ENCODE measurements at regions not wholly inside any gene's neighbourhood (a gene's known extent, or its start where the extent isn't known, plus 50 kb on each side); places are given as distances from the start of the nearest gene placed in this dataset.
"Not testable (repeated sequence)": the region's sequence is repeated elsewhere in the genome, so short reads cannot be mapped to it uniquely, and the experiment has no call there.

DNA sequence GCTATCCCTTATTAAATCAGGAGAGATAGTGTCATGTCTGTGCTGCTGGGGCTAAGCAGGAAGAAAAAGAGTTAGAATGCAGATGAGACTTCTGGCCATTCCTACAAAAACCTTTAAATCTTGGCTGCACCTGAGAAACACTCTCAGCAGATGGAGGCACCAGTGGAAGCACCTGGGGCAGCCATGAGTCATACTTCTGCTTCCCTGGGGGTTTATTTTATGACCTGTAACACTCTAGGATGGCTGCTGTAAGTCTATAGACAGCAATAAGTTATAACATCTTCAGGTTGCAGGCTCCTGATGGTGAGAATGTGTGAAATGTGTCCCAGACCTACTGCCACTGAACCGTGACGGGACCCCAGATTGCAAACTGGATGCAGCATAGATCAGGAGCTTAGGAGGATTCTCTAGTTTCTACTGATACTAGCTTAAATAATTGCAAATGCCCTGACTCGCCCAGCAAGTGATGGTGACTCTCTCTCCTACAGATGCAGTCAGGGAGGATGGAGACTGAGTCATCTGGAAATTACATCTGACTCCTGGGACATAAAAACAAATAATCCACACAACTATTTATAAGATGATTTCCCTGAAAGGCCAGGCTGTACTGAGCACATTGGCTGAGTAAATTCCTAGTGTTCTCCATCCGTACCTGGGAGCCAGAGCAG lies 479.2 kb downstream of the RPIA start:
- H3K36me3 ChIP-seq (ENCODE audit: insufficient read depth, low read length); H4K20me1 ChIP-seq (ENCODE audit: insufficient read depth, low read length); H2AFZ ChIP-seq (ENCODE audit: low read length); CTCF ChIA-PET (ENCODE audit: unreplicated experiment); H3K4me3 ChIP-seq (ENCODE audit: low read depth, low read length, poor library complexity, severe bottlenecking); H3K9me2 ChIP-seq (ENCODE audit: insufficient read depth, low read length); DNase-seq (ENCODE audit: low spot score); H3K4me1 ChIP-seq (ENCODE audit: insufficient read depth, low read length, poor library complexity, severe bottlenecking); H3K4me2 ChIP-seq (ENCODE audit: low read length); H3K9me3 ChIP-seq (ENCODE audit: low read length); BruUV-seq (replicated peaks); H3K79me2 ChIP-seq (ENCODE audit: insufficient read depth, low read depth, low read length); POLR2A ChIA-PET; H3K27ac ChIP-seq (ENCODE audit: low read depth, low read length, poor library complexity, severe bottlenecking); intact Hi-C loops (cut with micrococcal nuclease; ENCODE audit: unreplicated experiment): not testable (repeated sequence)

DNA sequence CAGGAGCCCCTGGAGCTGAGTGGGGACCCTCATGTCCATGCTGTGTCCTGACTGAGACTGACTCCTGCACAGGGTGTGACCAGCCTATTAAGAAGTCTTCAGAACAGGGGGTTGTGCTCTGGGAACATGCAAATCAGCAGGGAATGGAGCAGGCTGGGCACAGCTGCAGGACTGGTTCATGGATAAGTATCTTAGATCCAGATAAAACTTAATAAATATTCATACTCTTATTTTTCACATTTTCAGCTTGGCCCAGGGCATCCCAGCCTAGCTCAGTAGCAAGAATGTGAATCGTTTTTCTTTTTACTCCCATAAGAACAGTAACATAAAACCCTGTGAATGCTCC lies 479.7 kb downstream of the RPIA start:
- POLR2A ChIA-PET; CTCF ChIA-PET (ENCODE audit: unreplicated experiment); H3K9me2 ChIP-seq (ENCODE audit: insufficient read depth, low read length); H3K27ac ChIP-seq (ENCODE audit: low read depth, low read length, poor library complexity, severe bottlenecking); DNase-seq (ENCODE audit: low spot score); BruUV-seq (replicated peaks); H3K9me3 ChIP-seq (ENCODE audit: low read length); intact Hi-C loops (cut with micrococcal nuclease; ENCODE audit: unreplicated experiment); H3K79me2 ChIP-seq (ENCODE audit: insufficient read depth, low read depth, low read length); H2AFZ ChIP-seq (ENCODE audit: low read length); H3K4me3 ChIP-seq (ENCODE audit: low read depth, low read length, poor library complexity, severe bottlenecking); H3K36me3 ChIP-seq (ENCODE audit: insufficient read depth, low read length); H4K20me1 ChIP-seq (ENCODE audit: insufficient read depth, low read length); H3K4me2 ChIP-seq (ENCODE audit: low read length): not testable (repeated sequence)
- peaks cover 10% of the 10 kb centered on the region for H3K4me1 ChIP-seq (ENCODE audit: insufficient read depth, low read length, poor library complexity, severe bottlenecking)

DNA sequence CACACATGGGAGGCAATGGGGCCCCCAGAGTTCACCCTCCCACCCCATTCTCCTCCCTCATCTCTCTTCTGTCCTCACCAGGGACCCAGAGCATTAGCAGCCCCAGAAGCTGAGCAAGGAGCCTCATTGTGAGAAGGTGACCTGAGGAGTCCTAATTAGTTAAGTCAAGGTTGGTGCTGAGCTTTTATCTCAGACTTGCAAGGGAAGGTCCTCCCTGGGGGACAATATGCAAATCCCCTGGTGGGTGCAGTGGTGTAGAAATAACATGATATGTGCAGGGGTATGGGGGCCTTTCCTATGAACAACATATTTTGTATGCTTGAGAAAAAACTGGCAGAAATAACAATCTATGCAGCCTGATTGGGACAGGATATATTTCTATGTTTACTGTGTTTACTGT lies 485.5 kb downstream of the RPIA start:
- Histone ChIP-seq H3K27ac (ENCODE audit: low read depth, low read length, poor library complexity, severe bottlenecking) (peak overlapping the region; percentile 33), H3K4me1 (ENCODE audit: insufficient read depth, low read length, poor library complexity, severe bottlenecking) (peaks cover 18% of the 10 kb centered on the region)
- POLR2A ChIA-PET; intact Hi-C loops (cut with micrococcal nuclease; ENCODE audit: unreplicated experiment); CTCF ChIA-PET (ENCODE audit: unreplicated experiment); H3K79me2 ChIP-seq (ENCODE audit: insufficient read depth, low read depth, low read length); H3K36me3 ChIP-seq (ENCODE audit: insufficient read depth, low read length); H2AFZ ChIP-seq (ENCODE audit: low read length); H4K20me1 ChIP-seq (ENCODE audit: insufficient read depth, low read length); BruUV-seq (replicated peaks); H3K9me3 ChIP-seq (ENCODE audit: low read length); H3K4me2 ChIP-seq (ENCODE audit: low read length); H3K9me2 ChIP-seq (ENCODE audit: insufficient read depth, low read length); H3K4me3 ChIP-seq (ENCODE audit: low read depth, low read length, poor library complexity, severe bottlenecking): not testable (repeated sequence)
- DNase-seq (ENCODE audit: low spot score), result peak; percentile 72

DNA sequence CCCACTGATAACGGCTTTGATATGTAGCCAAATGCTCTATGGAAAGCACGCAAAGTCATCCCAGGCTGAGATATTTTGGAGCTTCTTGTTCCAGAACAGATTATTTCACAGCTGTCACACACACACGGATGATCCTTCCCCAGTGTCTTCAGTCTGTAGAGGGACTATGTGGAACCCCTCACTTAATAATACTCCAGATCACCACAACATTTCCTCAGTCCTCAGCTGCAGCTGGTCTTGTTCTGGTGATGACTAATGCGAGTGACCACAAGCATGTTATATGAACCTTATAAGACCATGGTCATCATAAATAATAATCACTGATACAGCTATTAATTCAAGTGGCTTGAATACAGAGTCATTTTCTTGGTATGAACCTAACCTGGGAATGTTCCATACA lies 490.7 kb downstream of the RPIA start:
- peaks cover 13% of the 10 kb centered on the region for H3K4me1 ChIP-seq (ENCODE audit: insufficient read depth, low read length, poor library complexity, severe bottlenecking)
- H3K9me3 ChIP-seq (ENCODE audit: low read length); CTCF ChIA-PET (ENCODE audit: unreplicated experiment); H3K4me2 ChIP-seq (ENCODE audit: low read length); BruUV-seq (replicated peaks); DNase-seq (ENCODE audit: low spot score); H3K79me2 ChIP-seq (ENCODE audit: insufficient read depth, low read depth, low read length); H4K20me1 ChIP-seq (ENCODE audit: insufficient read depth, low read length); H3K9me2 ChIP-seq (ENCODE audit: insufficient read depth, low read length); intact Hi-C loops (cut with micrococcal nuclease; ENCODE audit: unreplicated experiment); H3K4me3 ChIP-seq (ENCODE audit: low read depth, low read length, poor library complexity, severe bottlenecking); H3K36me3 ChIP-seq (ENCODE audit: insufficient read depth, low read length); H2AFZ ChIP-seq (ENCODE audit: low read length); POLR2A ChIA-PET; H3K27ac ChIP-seq (ENCODE audit: low read depth, low read length, poor library complexity, severe bottlenecking): not testable (repeated sequence)

DNA sequence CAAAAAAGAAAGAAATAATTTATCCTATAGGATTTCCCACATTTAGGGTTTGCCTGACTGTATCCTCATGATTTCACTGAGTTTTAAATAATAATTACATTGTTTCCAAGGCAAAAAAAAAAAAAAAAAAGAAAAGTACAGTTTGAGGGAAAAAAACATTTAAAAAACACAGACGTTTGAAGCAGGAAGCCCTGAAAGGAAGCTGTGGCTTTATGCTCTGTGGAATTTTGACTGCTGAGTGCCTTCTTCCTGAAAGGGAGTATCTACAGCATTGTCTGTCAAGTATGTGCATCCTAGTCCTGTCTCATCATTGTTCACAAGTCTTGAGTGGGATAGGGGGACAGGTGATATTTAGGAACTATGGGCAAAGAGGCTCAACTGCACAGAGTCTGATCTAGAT lies 493.3 kb downstream of the RPIA start:
- H3K79me2 ChIP-seq (ENCODE audit: insufficient read depth, low read depth, low read length); H3K4me3 ChIP-seq (ENCODE audit: low read depth, low read length, poor library complexity, severe bottlenecking); H3K9me2 ChIP-seq (ENCODE audit: insufficient read depth, low read length); BruUV-seq (replicated peaks); H3K4me2 ChIP-seq (ENCODE audit: low read length); H4K20me1 ChIP-seq (ENCODE audit: insufficient read depth, low read length); H3K36me3 ChIP-seq (ENCODE audit: insufficient read depth, low read length); H2AFZ ChIP-seq (ENCODE audit: low read length); H3K27ac ChIP-seq (ENCODE audit: low read depth, low read length, poor library complexity, severe bottlenecking); POLR2A ChIA-PET; intact Hi-C loops (cut with micrococcal nuclease; ENCODE audit: unreplicated experiment); CTCF ChIA-PET (ENCODE audit: unreplicated experiment); H3K9me3 ChIP-seq (ENCODE audit: low read length); DNase-seq (ENCODE audit: low spot score): not testable (repeated sequence)
- peaks cover 22% of the 10 kb centered on the region for H3K4me1 ChIP-seq (ENCODE audit: insufficient read depth, low read length, poor library complexity, severe bottlenecking)

DNA sequence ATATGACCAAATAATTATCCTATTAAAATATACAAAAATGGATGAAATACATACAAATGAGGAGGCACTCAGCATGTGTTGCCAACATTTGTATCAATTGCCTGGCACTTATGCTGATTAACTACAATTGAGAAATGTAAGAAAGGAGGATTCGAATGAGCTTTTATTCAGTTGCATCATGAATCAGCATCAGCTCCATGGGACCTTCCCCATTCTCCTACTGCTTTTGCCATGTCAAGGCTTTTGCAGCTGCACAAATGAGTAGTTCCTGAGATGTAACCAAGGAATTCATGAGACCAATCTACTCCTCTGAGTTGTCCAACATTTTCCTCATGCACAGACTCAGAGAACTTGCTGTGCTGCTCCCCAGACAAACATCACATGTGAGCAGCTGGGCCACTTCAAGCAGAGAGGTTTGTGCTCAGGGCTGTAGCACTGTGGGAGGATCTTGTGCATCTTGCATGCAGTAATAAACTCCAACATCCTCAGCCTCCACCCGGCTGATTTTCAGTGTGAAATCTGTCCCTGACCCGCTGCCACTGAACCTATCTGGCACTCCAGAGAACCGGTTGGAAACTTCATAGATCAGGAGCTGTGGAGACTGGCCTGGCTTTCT lies 504.3 kb downstream of the RPIA start:
- H3K9me3 ChIP-seq (ENCODE audit: low read length); BruUV-seq (replicated peaks); intact Hi-C loops (cut with micrococcal nuclease; ENCODE audit: unreplicated experiment): not testable (repeated sequence)

More for the DNA sequence above, 504.3 kb downstream of the RPIA start:
- H3K36me3 ChIP-seq (ENCODE audit: insufficient read depth, low read length); DNase-seq (ENCODE audit: low spot score); CTCF ChIA-PET (ENCODE audit: unreplicated experiment); H2AFZ ChIP-seq (ENCODE audit: low read length); POLR2A ChIA-PET; H3K79me2 ChIP-seq (ENCODE audit: insufficient read depth, low read depth, low read length); H4K20me1 ChIP-seq (ENCODE audit: insufficient read depth, low read length); H3K4me3 ChIP-seq (ENCODE audit: low read depth, low read length, poor library complexity, severe bottlenecking); H3K9me2 ChIP-seq (ENCODE audit: insufficient read depth, low read length): not testable (repeated sequence)
- Histone ChIP-seq H3K4me1 (ENCODE audit: insufficient read depth, low read length, poor library complexity, severe bottlenecking) (peaks cover 20% of the 10 kb centered on the region), H3K4me2 (ENCODE audit: low read length) (peak overlapping the region; percentile 66; the same call in 1 of the 2 replicates), H3K27ac (ENCODE audit: low read depth, low read length, poor library complexity, severe bottlenecking) (peak overlapping the region; percentile 66)

Measured in OCI-LY7 (cell line).